ENCODE measurements at regions not wholly inside any gene's neighbourhood (a gene's known extent, or its start where the extent isn't known, plus 50 kb on each side); places are given as distances from the start of the nearest gene placed in this dataset.
"Not testable (repeated sequence)": the region's sequence is repeated elsewhere in the genome, so short reads cannot be mapped to it uniquely, and the experiment has no call there.

DNA sequence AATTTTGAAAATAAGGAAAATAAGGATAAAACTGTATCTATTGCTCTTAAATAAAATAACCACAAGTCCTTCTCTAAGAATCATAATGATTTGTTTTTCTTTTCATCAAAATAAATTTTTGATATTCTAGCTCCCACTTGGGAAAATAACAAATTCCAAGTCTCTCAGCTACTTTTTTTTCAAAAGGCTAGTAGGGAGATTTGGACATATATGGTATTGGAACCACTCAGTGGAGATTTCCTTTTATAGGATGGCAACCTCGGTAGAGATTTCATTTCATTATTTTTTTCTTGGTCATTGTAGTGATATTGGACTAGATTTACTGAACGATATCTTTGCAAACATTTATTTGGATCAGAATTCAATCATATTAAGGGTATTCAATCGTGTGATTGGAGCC lies 69.5 kb upstream of the PRKG1 start:
- Histone ChIP-seq H3K36me3 (ENCODE audit: insufficient read depth, low read length) (no peaks in the 10 kb centered on the region), H3K27me3 (ENCODE audit: insufficient read depth, low read length) (peaks cover 11% of the 10 kb centered on the region), H3K9me3 (ENCODE audit: low read length) (no peaks in the 10 kb centered on the region), H3K4me3 (ENCODE audit: low read length) (no peak overlapping the region), H3K4me1 (ENCODE audit: insufficient read depth, low read length) (no peaks in the 10 kb centered on the region), H2AFZ (ENCODE audit: low read depth, low read length) (no peak overlapping the region)

DNA sequence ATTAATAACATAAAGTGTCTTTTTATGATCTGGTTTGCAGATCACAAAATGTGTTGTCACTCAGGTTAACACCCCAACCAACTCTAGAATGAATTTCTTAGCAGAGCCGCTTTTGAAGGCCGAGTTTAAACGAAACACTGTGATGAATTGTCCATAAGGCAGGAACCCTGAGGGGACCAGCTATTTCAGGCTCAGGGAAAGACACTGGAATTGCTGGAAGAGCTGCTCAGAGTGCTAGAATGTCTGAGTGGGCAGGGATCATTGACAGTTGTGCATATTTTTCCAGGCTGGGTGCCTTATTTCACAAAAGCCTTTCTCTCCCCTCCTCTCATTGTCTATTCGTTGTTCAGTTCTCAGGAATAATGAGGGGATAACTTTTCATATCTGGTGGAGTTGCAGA lies 68.7 kb upstream of the PRKG1 start:
- no peaks in the 10 kb centered on the region for H3K9me3 ChIP-seq (ENCODE audit: low read length)
- no peaks in the 10 kb centered on the region for H3K36me3 ChIP-seq (ENCODE audit: insufficient read depth, low read length)
- no peaks in the 10 kb centered on the region for H3K4me1 ChIP-seq (ENCODE audit: insufficient read depth, low read length)
- no peak overlapping the region for H2AFZ ChIP-seq (ENCODE audit: low read depth, low read length)
- no peak overlapping the region for H3K4me3 ChIP-seq (ENCODE audit: low read length)
- peaks cover 6% of the 10 kb centered on the region for H3K27me3 ChIP-seq (ENCODE audit: insufficient read depth, low read length)

DNA sequence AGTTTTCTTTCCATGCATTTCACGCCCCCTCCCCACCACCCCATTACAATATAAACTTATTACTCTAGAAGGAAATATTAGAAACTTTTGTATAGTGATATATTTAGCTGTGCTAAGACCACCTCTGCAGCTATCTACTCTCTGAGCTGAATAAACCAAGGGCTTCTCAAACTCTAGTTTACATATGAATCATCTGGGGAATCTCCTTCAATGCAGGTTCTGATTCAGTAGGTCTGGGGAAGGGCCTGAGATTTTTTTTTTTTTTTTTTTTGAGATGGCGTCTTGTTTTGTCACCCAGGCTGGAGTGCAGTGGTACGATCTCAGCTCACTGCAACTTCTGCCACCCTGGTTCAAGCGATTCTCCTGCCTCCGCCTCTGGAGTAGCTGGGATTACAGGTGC lies 67.6 kb upstream of the PRKG1 start:
- H3K36me3 ChIP-seq (ENCODE audit: insufficient read depth, low read length), result no peaks in the 10 kb centered on the region
- no peak overlapping the region for H2AFZ ChIP-seq (ENCODE audit: low read depth, low read length)
- no peaks in the 10 kb centered on the region for H3K9me3 ChIP-seq (ENCODE audit: low read length)
- H3K4me1 ChIP-seq (ENCODE audit: insufficient read depth, low read length), result no peaks in the 10 kb centered on the region
- no peak overlapping the region for H3K4me3 ChIP-seq (ENCODE audit: low read length)
- no peaks in the 10 kb centered on the region for H3K27me3 ChIP-seq (ENCODE audit: insufficient read depth, low read length)

DNA sequence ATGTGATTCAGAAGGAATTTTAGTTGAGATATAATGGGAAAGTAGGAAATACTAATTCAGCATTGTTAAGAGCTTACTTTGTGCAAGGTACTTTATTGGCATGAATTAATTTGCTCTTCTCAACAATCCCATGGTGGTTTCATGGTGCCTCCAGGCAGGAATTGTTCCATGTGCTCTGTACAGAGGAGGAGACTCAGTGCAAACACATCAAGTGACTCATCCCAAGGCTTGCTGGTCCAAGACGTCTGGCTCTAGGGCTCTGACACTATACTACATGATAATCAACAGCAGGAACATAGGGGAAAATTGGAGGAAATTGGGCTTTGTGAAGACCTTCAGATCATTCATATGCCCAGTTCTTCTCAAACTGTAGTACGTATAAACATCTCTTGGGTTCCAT lies 66.5 kb upstream of the PRKG1 start:
- no peaks in the 10 kb centered on the region for H3K4me1 ChIP-seq (ENCODE audit: insufficient read depth, low read length)
- no peak overlapping the region for H2AFZ ChIP-seq (ENCODE audit: low read depth, low read length)
- no peaks in the 10 kb centered on the region for H3K9me3 ChIP-seq (ENCODE audit: low read length)
- no peak overlapping the region for H3K4me3 ChIP-seq (ENCODE audit: low read length)
- H3K36me3 ChIP-seq (ENCODE audit: insufficient read depth, low read length), result no peaks in the 10 kb centered on the region
- no peaks in the 10 kb centered on the region for H3K27me3 ChIP-seq (ENCODE audit: insufficient read depth, low read length)

DNA sequence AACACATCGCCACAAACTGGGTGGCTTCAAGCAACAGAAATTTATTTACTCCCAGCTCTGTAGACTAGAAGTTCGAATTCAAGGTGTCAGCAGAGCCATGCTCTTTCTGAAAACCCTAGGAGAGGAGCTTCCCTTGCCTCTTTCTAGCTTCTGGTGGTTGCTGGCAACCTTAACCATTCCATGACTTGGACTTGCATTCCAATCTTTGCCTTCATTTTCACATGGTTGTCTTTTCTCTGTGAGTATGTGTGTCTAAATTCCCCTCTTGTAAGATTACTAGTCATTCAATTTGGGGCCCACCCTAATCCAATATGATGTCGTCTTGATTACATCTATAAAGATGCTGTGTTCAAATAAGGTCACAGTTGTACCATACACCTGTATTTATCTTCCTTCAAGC lies 65.9 kb upstream of the PRKG1 start:
- no peaks in the 10 kb centered on the region for H3K36me3 ChIP-seq (ENCODE audit: insufficient read depth, low read length)
- no peak overlapping the region for H3K4me3 ChIP-seq (ENCODE audit: low read length)
- no peaks in the 10 kb centered on the region for H3K4me1 ChIP-seq (ENCODE audit: insufficient read depth, low read length)
- no peak overlapping the region for H2AFZ ChIP-seq (ENCODE audit: low read depth, low read length)
- H3K9me3 ChIP-seq (ENCODE audit: low read length), result no peaks in the 10 kb centered on the region
- H3K27me3 ChIP-seq (ENCODE audit: insufficient read depth, low read length), result no peaks in the 10 kb centered on the region

DNA sequence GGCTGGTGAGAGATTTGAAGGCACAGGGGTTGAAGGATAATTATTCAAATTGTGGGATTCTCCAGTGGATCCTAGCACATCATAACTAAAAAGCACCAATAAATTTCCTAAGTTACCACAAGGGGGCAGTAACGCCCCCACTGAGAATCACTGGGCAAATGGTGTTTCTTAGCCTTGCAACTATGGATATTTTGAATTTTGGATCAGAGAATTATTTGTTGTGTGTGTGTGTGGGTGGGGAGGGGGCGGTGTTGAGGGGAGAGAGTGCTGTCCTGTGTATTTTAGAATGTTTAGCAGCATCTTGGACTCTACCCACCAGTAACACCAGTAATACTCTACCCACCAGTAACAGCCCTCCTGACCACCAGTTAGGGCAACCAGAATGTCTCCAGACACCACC lies 63.3 kb upstream of the PRKG1 start:
- no peak overlapping the region for H2AFZ ChIP-seq (ENCODE audit: low read depth, low read length)
- no peaks in the 10 kb centered on the region for H3K9me3 ChIP-seq (ENCODE audit: low read length)
- no peak overlapping the region for H3K4me3 ChIP-seq (ENCODE audit: low read length)
- H3K27me3 ChIP-seq (ENCODE audit: insufficient read depth, low read length), result no peaks in the 10 kb centered on the region
- H3K36me3 ChIP-seq (ENCODE audit: insufficient read depth, low read length), result no peaks in the 10 kb centered on the region
- H3K4me1 ChIP-seq (ENCODE audit: insufficient read depth, low read length), result no peaks in the 10 kb centered on the region

DNA sequence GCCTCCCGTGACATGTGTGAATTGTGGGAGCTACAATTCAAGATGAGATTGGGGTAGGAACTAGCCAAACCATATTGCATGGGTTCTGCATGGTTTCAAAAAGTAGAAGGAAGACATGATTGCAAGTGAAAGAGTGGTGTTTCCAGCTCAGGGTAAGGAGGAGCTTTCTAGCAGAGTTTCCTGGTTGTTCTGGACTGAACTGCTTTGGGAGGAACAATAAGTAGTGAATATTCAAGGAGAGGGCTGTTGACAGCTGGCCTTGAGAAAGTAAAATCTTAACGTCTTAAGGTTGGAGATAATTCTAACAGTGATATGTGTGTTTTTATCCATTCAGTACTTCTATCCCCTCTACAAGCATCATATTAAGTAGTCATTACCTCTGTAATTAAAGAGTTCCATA lies 62.2 kb upstream of the PRKG1 start:
- H2AFZ ChIP-seq (ENCODE audit: low read depth, low read length), result no peak overlapping the region
- no peaks in the 10 kb centered on the region for H3K4me1 ChIP-seq (ENCODE audit: insufficient read depth, low read length)
- no peaks in the 10 kb centered on the region for H3K9me3 ChIP-seq (ENCODE audit: low read length)
- H3K36me3 ChIP-seq (ENCODE audit: insufficient read depth, low read length), result no peaks in the 10 kb centered on the region
- H3K4me3 ChIP-seq (ENCODE audit: low read length), result no peak overlapping the region
- H3K27me3 ChIP-seq (ENCODE audit: insufficient read depth, low read length), result no peaks in the 10 kb centered on the region

DNA sequence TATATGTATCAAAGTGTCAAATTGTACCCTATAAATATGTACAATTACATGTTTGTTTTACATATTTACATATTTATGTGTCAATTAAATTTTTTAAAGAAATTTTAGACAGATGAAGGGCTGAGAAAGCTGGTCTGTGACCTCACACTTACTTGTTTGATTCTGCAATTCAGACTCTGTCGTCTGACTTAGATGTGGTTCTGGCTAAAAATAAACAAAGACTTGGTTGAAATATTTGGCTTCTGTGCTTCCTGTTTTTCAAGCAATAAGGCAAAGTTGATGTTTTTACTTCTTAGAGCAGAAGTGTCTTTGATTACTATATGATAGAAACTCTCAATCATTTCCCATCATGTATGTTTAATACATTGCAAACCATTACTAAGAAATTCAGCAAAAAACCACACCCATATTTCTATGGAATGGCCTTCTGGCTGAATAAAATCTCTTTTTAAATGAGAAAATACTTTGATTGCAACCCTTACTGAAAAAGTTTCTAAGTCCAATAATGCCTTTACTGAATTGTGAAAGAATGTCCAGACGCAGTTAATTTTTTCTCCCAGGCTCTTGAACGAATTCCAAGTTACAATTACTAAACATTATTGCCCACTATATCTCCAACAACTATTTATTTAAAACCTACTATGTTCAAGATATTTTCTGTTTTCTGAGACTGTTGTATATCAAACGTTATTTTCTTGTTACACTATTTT lies 59.5 kb upstream of the PRKG1 start:
- no peaks in the 10 kb centered on the region for H3K9me3 ChIP-seq (ENCODE audit: low read length)
- H3K4me3 ChIP-seq (ENCODE audit: low read length), result no peak overlapping the region
- H3K4me1 ChIP-seq (ENCODE audit: insufficient read depth, low read length), result no peaks in the 10 kb centered on the region

DNA sequence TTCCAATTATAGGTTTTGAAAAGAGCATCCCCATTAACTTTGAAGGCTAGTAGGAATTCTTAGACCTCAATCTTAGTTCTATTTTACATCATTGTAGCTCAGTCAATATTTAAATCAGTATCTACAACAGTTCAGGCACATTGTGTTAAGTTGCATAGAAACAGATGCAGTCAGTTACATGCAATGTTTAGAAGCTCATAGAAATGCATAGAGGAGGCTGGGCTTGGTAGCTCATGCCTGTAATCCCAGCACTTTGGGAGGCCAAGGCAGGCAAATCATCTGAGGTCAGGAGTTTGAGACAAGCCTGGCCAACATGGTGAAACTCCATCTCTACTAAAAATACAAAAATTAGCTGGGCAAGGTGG lies 58.9 kb upstream of the PRKG1 start:
- not testable (repeated sequence) for H3K27me3 ChIP-seq (ENCODE audit: insufficient read depth, low read length); H3K36me3 ChIP-seq (ENCODE audit: insufficient read depth, low read length); H3K4me1 ChIP-seq (ENCODE audit: insufficient read depth, low read length); H3K9me3 ChIP-seq (ENCODE audit: low read length); H3K4me3 ChIP-seq (ENCODE audit: low read length); H2AFZ ChIP-seq (ENCODE audit: low read depth, low read length)

More for the DNA sequence above, 59.5 kb upstream of the PRKG1 start:
- Histone ChIP-seq H2AFZ (ENCODE audit: low read depth, low read length) (no peak overlapping the region), H3K27me3 (ENCODE audit: insufficient read depth, low read length) (no peaks in the 10 kb centered on the region), H3K36me3 (ENCODE audit: insufficient read depth, low read length) (no peaks in the 10 kb centered on the region)

DNA sequence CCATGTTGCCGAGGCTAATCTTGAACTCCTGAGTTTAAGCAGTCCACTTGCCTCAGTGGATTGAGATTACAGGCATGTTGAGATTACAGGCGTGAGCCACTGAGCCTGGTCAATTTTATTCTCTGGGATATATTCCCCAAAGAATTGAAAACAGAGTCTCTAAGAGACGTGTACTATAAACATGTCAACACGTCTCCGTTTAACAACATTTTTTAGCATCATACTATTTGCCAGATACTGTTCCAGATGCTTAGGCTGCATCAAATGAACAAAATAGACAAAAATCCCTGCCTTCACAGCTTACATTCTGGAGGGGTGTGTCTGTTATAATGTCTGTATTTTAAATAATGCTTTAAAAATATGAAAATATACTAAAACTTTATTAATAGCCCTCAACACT lies 54.1 kb upstream of the PRKG1 start:
- H3K4me3 ChIP-seq (ENCODE audit: low read length), result no peak overlapping the region
- no peaks in the 10 kb centered on the region for H3K9me3 ChIP-seq (ENCODE audit: low read length)
- no peaks in the 10 kb centered on the region for H3K4me1 ChIP-seq (ENCODE audit: insufficient read depth, low read length)
- no peak overlapping the region for H2AFZ ChIP-seq (ENCODE audit: low read depth, low read length)
- no peaks in the 10 kb centered on the region for H3K27me3 ChIP-seq (ENCODE audit: insufficient read depth, low read length)
- H3K36me3 ChIP-seq (ENCODE audit: insufficient read depth, low read length), result no peaks in the 10 kb centered on the region

DNA sequence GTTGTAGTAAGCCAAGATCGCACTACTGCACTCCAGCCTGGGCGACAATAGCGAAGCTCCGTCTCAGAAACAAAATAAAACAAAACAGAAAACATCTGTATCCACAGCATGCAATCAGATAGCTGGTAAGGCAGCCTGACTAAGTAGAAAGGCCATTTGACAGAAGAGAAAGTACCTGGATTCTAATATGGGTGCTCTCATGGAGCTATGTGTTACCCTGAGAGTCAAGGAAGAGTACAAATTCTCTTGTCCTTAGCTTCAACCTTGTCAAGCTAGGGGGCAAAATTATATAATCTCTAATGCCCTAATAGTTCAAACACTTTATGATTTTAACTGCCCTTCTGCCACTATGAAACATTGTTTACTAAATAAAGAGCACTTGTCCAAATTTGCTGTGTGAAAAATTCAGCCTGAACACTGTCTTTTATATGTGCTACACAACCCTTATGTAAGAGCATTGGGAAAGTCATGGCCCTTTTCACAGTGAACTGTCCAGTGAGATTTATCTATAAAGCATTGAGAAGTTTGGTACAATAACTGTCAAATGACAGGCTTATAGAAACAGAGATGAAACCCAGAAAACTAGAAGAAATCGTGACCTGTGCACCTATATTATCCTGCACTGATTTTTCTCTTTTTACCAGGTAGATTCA lies 51.2 kb upstream of the PRKG1 start:
- H3K4me3 ChIP-seq (ENCODE audit: low read length), result no peak overlapping the region
- H3K4me1 ChIP-seq (ENCODE audit: insufficient read depth, low read length), result no peaks in the 10 kb centered on the region
- no peaks in the 10 kb centered on the region for H3K36me3 ChIP-seq (ENCODE audit: insufficient read depth, low read length)
- no peaks in the 10 kb centered on the region for H3K9me3 ChIP-seq (ENCODE audit: low read length)
- no peak overlapping the region for H2AFZ ChIP-seq (ENCODE audit: low read depth, low read length)
- no peaks in the 10 kb centered on the region for H3K27me3 ChIP-seq (ENCODE audit: insufficient read depth, low read length)

DNA sequence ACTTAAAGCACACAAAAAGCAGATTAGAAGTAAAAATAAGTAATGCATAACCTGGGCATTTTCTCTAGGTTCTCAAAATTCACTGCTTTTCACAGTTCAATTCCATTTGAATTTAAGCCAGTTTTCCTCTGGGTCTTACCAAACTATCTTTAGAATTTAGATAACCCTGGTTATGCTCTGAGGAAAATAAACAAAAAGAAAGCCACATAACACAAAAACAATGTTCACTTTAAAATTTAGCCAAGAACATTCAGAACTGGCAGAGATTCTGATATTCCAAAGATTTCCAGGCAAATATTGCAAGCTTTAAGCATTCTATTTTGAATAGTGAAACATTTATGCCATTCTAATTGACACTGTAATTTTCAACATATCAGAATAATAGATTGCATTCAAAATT lies 50.7 kb upstream of the PRKG1 start:
- no peaks in the 10 kb centered on the region for H3K27me3 ChIP-seq (ENCODE audit: insufficient read depth, low read length)
- H2AFZ ChIP-seq (ENCODE audit: low read depth, low read length), result no peak overlapping the region
- no peaks in the 10 kb centered on the region for H3K4me1 ChIP-seq (ENCODE audit: insufficient read depth, low read length)
- no peak overlapping the region for H3K4me3 ChIP-seq (ENCODE audit: low read length)
- H3K9me3 ChIP-seq (ENCODE audit: low read length), result no peaks in the 10 kb centered on the region
- H3K36me3 ChIP-seq (ENCODE audit: insufficient read depth, low read length), result no peaks in the 10 kb centered on the region

Data from neuron (in vitro differentiated cells).